ENCODE measurements at regions not wholly inside any gene's neighbourhood (a gene's known extent, or its start where the extent isn't known, plus 50 kb on each side); places are given as distances from the start of the nearest gene placed in this dataset.

- TF ChIP-seq MAX (IDR thresholded peaks at IDR 0.05) (no peak), CTCF (IDR thresholded peaks at IDR 0.05; ENCODE audit: low read depth, low read length, missing input control) (no peak), FOXA1 (IDR thresholded peaks at IDR 0.05) (no peak), ZBTB33 (IDR thresholded peaks at IDR 0.05) (no peak), GABPA (IDR thresholded peaks at IDR 0.05 in 1 of 2, conservative IDR thresholded peaks at IDR 0.05 in 1 of 2) (no peak), TAF1 (conservative IDR thresholded peaks at IDR 0.05) (no peak), RAD21 (IDR thresholded peaks at IDR 0.05) (no peak)
Observed at GRCh38 chr11:112364962-112365481, 104.4 kb upstream of the PLET1 start.

Measured in liver (tissue), 3 donors.